Neural progenitor cell (in vitro differentiated cells): ENCODE measurements at regions not wholly inside any gene's neighbourhood (a gene's known extent, or its start where the extent isn't known, plus 50 kb on each side); places are given as distances from the start of the nearest gene placed in this dataset.

Experiments
- DNase-seq: peaks from one replicate; pipeline ENCODE4 v3.0.0-alpha.2; 2016; ENCODE audit warnings: low spot score
- H2AFZ ChIP-seq: fragments of 200-600 bp; sonication (generic); replicated peaks from 2 replicates; pipeline ENCODE4 v1.6.1; 2016; ENCODE audit warnings: antibody characterized with exemption
- H3F3A ChIP-seq: fragments of 200-600 bp; sonication (generic); 2 replicates; pipeline ENCODE4 v1.6.1; 2016; ENCODE audit warnings: antibody characterized with exemption, low read depth
- H3K27ac ChIP-seq: fragments of 200-600 bp; sonication (generic); 2 replicates; pipeline ENCODE4 v1.5.1; 2016; ENCODE audit warnings: mild to moderate bottlenecking
- H3K27me3 ChIP-seq: fragments of 200-600 bp; sonication (generic); 2 replicates; pipeline ENCODE4 v1.6.1; 2016; ENCODE audit warnings: mild to moderate bottlenecking, moderate library complexity
- H3K36me3 ChIP-seq: fragments of 200-600 bp; sonication (generic); 2 replicates; pipeline ENCODE4 v1.5.1; 2016
- H3K4me1 ChIP-seq: fragments of 200-600 bp; sonication (generic); 2 replicates; pipeline ENCODE4 v1.6.1; 2016; ENCODE audit warnings: mixed run types
- H3K4me2 ChIP-seq: fragments of 200-600 bp; sonication (generic); 2 replicates; pipeline ENCODE4 v1.6.1; 2016
- H3K4me3 ChIP-seq: fragments of 200-600 bp; sonication (generic); 2 replicates; pipeline ENCODE4 v1.5.1; 2016
- H3K79me2 ChIP-seq: fragments of 200-600 bp; sonication (generic); 2 replicates; pipeline ENCODE4 v1.6.1; 2016; ENCODE audit warnings: low read depth
- H3K9ac ChIP-seq: fragments of 200-600 bp; sonication (generic); 2 replicates; pipeline ENCODE4 v1.6.1; 2016
- H3K9me3 ChIP-seq: fragments of 200-600 bp; sonication (generic); 2 replicates; pipeline ENCODE4 v1.5.1; 2016; ENCODE audit warnings: low read depth
- H4K20me1 ChIP-seq: fragments of 200-600 bp; sonication (generic); 2 replicates; pipeline ENCODE4 v1.6.1; 2016; ENCODE audit warnings: low read depth
- H3K27ac Mint-ChIP-seq: 3 replicates; pipeline ENCODE4 v1.8.0; 2021; ENCODE audit warnings: mixed read lengths
- H3K27me3 Mint-ChIP-seq: 2 replicates; pipeline ENCODE4 v1.8.0; 2022; ENCODE audit warnings: low read depth, mild to moderate bottlenecking, inconsistent platforms, moderate library complexity, mixed read lengths; ENCODE audit not compliant: insufficient read depth
- H3K36me3 Mint-ChIP-seq: 3 replicates; pipeline ENCODE4 v1.8.0; 2021; ENCODE audit warnings: mixed read lengths
- H3K4me1 Mint-ChIP-seq: 3 replicates; pipeline ENCODE4 v1.8.0; 2021; ENCODE audit warnings: mixed read lengths
- H3K4me3 Mint-ChIP-seq: 3 replicates; pipeline ENCODE4 v1.8.0; 2021; ENCODE audit warnings: mild to moderate bottlenecking, moderate library complexity, mixed read lengths
- H3K9me3 Mint-ChIP-seq: 3 replicates; pipeline ENCODE4 v1.8.0; 2020; ENCODE audit warnings: mixed read lengths
- EZH2 ChIP-seq: fragments of 200-600 bp; sonication (generic); IDR thresholded peaks from 2 replicates; pipeline ENCODE4 v1.6.1; 2017; ENCODE audit warnings: antibody characterized with exemption, mild to moderate bottlenecking, moderate library complexity
- EZH2phosphoT487 ChIP-seq: fragments of 200-600 bp; sonication (generic); IDR thresholded peaks from 2 replicates; pipeline ENCODE4 v1.6.1; 2017; ENCODE audit warnings: antibody characterized with exemption
- TF ChIP-seq, protein P1 (sequence below): fragments of 200-600 bp; sonication (generic); IDR thresholded peaks from 2 replicates; pipeline ENCODE4 v1.5.1; 2017; ENCODE audit warnings: antibody characterized with exemption, mild to moderate bottlenecking

DNA sequence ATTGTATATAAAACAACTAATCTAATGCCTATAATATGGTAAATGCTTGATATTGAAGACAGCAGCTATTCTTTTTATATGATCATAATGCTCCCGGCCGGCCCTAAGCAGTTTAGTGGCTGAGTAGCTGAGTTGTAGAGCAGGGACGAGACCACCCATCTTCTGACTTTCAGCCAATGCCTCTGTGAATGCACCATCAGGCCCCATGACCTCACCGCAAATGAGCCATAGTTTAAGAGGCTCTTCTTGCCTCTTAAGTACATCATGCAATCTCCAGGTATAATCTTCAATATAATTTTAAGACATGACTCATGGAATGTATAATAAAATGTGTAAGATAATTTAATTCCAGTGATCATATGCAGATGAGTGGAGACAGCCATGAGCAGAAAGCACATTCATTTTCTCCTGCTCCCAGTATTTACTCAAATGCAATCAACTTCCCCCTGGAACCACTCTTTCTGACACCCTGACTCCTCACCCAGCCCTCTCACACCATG, 78.9 kb upstream of the SNX9 start:
- Histone ChIP-seq H3K4me1 (peaks cover 10% of the 10 kb centered on the region), H4K20me1 (no peaks in the 10 kb centered on the region), H3F3A (no peaks in the 10 kb centered on the region), H3K36me3 (no peaks in the 10 kb centered on the region), H2AFZ (no peak overlapping the region), H3K4me2 (no peak overlapping the region), H3K27me3 (no peaks in the 10 kb centered on the region), H3K4me3 (no peak overlapping the region), H3K79me2 (no peaks in the 10 kb centered on the region), H3K27ac (no peak overlapping the region), H3K9ac (no peak overlapping the region), H3K9me3 (no peaks in the 10 kb centered on the region)
- H3K9me3 Mint-ChIP-seq = peaks cover 14% of the 10 kb centered on the region
- H3K36me3 Mint-ChIP-seq = no peaks in the 10 kb centered on the region
- H3K4me3 Mint-ChIP-seq = no peak overlapping the region
- H3K27ac Mint-ChIP-seq = peak overlapping the region; percentile 42
- peaks cover 6% of the 10 kb centered on the region for H3K4me1 Mint-ChIP-seq
- peaks cover 8% of the 10 kb centered on the region for H3K27me3 Mint-ChIP-seq
- no peak for DNase-seq
- no peak for TF ChIP-seq EZH2phosphoT487
- TF ChIP-seq EZH2 = no peak
- TF ChIP-seq, protein P1, sequence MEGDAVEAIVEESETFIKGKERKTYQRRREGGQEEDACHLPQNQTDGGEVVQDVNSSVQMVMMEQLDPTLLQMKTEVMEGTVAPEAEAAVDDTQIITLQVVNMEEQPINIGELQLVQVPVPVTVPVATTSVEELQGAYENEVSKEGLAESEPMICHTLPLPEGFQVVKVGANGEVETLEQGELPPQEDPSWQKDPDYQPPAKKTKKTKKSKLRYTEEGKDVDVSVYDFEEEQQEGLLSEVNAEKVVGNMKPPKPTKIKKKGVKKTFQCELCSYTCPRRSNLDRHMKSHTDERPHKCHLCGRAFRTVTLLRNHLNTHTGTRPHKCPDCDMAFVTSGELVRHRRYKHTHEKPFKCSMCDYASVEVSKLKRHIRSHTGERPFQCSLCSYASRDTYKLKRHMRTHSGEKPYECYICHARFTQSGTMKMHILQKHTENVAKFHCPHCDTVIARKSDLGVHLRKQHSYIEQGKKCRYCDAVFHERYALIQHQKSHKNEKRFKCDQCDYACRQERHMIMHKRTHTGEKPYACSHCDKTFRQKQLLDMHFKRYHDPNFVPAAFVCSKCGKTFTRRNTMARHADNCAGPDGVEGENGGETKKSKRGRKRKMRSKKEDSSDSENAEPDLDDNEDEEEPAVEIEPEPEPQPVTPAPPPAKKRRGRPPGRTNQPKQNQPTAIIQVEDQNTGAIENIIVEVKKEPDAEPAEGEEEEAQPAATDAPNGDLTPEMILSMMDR = no peak

DNA sequence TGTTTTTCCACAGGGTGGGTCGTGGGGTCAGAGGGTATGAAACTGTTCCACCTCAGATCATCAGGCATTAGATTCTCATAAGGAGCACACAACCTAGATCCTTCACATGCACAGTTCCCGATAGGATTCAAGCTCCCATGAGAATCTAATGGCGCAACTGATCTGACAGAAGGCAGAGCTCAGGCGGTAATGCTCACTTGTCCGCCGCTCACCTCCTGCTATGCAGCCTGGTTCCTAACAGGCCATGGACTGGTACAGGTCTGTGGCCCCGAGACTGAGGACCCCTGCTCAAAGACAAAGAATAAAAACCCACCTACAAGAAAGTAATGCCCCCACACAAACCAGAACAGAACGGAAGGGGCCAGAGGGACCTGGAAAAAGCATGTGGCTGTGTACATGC, 76.1 kb upstream of the SNX9 start:
- H3K4me2 ChIP-seq = no peak overlapping the region
- H3K27me3 ChIP-seq = no peaks in the 10 kb centered on the region
- Mint-ChIP-seq H3K27ac (no peak overlapping the region), H3K4me3 (no peak overlapping the region), H3K36me3 (no peaks in the 10 kb centered on the region), H3K9me3 (peaks cover 23% of the 10 kb centered on the region), H3K4me1 (peaks cover 2% of the 10 kb centered on the region), H3K27me3 (peaks cover 4% of the 10 kb centered on the region)
- H4K20me1 ChIP-seq = no peaks in the 10 kb centered on the region
- no peak overlapping the region for H3K4me3 ChIP-seq
- no peak overlapping the region for H2AFZ ChIP-seq
- no peaks in the 10 kb centered on the region for H3K36me3 ChIP-seq
- no peaks in the 10 kb centered on the region for H3K9me3 ChIP-seq
- no peaks in the 10 kb centered on the region for H3F3A ChIP-seq
- no peak overlapping the region for H3K9ac ChIP-seq
- peaks cover 2% of the 10 kb centered on the region for H3K4me1 ChIP-seq
- no peak overlapping the region for H3K27ac ChIP-seq
- no peaks in the 10 kb centered on the region for H3K79me2 ChIP-seq
- DNase-seq = no peak
- TF ChIP-seq EZH2 (no peak), EZH2phosphoT487 (no peak)
- TF ChIP-seq, protein P1 = no peak

DNA sequence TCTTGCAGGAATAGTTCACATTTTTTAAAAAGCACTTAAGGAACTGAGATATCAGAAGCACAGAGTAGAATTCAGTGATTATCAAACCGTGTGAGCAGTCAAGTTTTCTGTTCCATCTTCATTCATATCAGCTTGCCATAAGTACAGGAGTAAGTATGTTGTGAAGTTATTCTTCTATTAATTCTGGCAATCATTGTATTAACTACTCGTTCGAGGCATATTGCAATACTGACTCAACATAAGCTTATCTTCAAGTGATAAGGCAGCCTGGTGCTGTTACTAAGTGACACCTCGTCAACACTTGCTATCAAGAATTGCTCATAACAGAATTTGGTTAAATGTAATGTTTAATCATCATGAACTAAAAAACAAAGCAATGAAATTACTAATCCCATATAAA, 75.7 kb upstream of the SNX9 start:
- H3K27me3 ChIP-seq = no peaks in the 10 kb centered on the region
- no peaks in the 10 kb centered on the region for H3K36me3 Mint-ChIP-seq

More for the DNA sequence above, 75.7 kb upstream of the SNX9 start:
- Mint-ChIP-seq H3K27me3 (peaks cover 3% of the 10 kb centered on the region), H3K4me3 (no peak overlapping the region), H3K27ac (no peak overlapping the region), H3K9me3 (peaks cover 25% of the 10 kb centered on the region), H3K4me1 (no peaks in the 10 kb centered on the region)
- H2AFZ ChIP-seq = no peak overlapping the region
- H3K9ac ChIP-seq = no peak overlapping the region
- no peak overlapping the region for H3K27ac ChIP-seq
- DNase-seq = no peak
- H3K4me3 ChIP-seq = no peak overlapping the region
- no peaks in the 10 kb centered on the region for H3K4me1 ChIP-seq
- H4K20me1 ChIP-seq = no peaks in the 10 kb centered on the region
- H3K9me3 ChIP-seq = no peaks in the 10 kb centered on the region
- H3K4me2 ChIP-seq = no peak overlapping the region
- TF ChIP-seq, protein P1 = no peak
- no peak for TF ChIP-seq EZH2
- no peak for TF ChIP-seq EZH2phosphoT487
- no peaks in the 10 kb centered on the region for H3K79me2 ChIP-seq
- no peaks in the 10 kb centered on the region for H3K36me3 ChIP-seq
- no peaks in the 10 kb centered on the region for H3F3A ChIP-seq
